IPS DF 6.9 (cell line): ENCODE measurements at regions not wholly inside any gene's neighbourhood (a gene's known extent, or its start where the extent isn't known, plus 50 kb on each side); places are given as distances from the start of the nearest gene placed in this dataset.

ENCODE experiments used
- DNase-seq: peaks from one replicate; pipeline ENCODE4 v3.0.0-alpha.2; 2013; ENCODE audit warnings: low read depth, low spot score
- H3K27ac ChIP-seq: one replicate; pipeline ENCODE4 v1.5.1; 2013; ENCODE audit warnings: low read length, control low read depth
- H3K27me3 ChIP-seq: 2 replicates; pipeline ENCODE4 v1.6.1; 2013; ENCODE audit warnings: mild to moderate bottlenecking, low read length; ENCODE audit not compliant: control insufficient read depth, insufficient read depth
- H3K36me3 ChIP-seq: 2 replicates; pipeline ENCODE4 v1.6.1; 2013; ENCODE audit warnings: low read length; ENCODE audit not compliant: control insufficient read depth, insufficient read depth
- H3K4me1 ChIP-seq: 2 replicates; pipeline ENCODE4 v1.6.1; 2013; ENCODE audit warnings: low read length; ENCODE audit not compliant: control insufficient read depth, insufficient read depth
- H3K4me3 ChIP-seq: 2 replicates; pipeline ENCODE4 v1.5.1; 2013; ENCODE audit warnings: mild to moderate bottlenecking, low read length
- H3K9me3 ChIP-seq: 2 replicates; pipeline ENCODE4 v1.6.1; 2013; ENCODE audit warnings: low read length, inconsistent platforms; ENCODE audit not compliant: control insufficient read depth, insufficient read depth
- WGBS: extraction: QIAGEN DNeasy Blood & Tissue Kit; methylation state at CpG from one replicate; pipeline ENCODE4 v1.1.7; 2013; ENCODE audit warnings: mixed read lengths, missing lambda C conversion rate; ENCODE audit not compliant: insufficient read length, insufficient coverage; 5-methylcytosine and 5-hydroxymethylcytosine counted together

- DNase-seq = no peak
- H3K36me3 ChIP-seq = no peaks in the 10 kb centered on the region
- H3K27me3 ChIP-seq = no peaks in the 10 kb centered on the region
- no peak overlapping the region for H3K4me3 ChIP-seq
- no peaks in the 10 kb centered on the region for H3K9me3 ChIP-seq
- H3K27ac ChIP-seq = no peak overlapping the region
- H3K4me1 ChIP-seq = no peaks in the 10 kb centered on the region
These were observed 372.2 kb downstream of the TRIML1 start for GRCh38 chr4:188511431-188511830.

- H3K27ac ChIP-seq = no peak overlapping the region
- DNase-seq = no peak
- H3K4me1 ChIP-seq = no peaks in the 10 kb centered on the region
- WGBS = no CpG with 5 or more reads among the region's 10 CpGs
- no peaks in the 10 kb centered on the region for H3K36me3 ChIP-seq
- no peaks in the 10 kb centered on the region for H3K9me3 ChIP-seq
- H3K4me3 ChIP-seq = no peak overlapping the region
- H3K27me3 ChIP-seq = no peaks in the 10 kb centered on the region
These were observed 393.5 kb downstream of the TRIML1 start for GRCh38 chr4:188532751-188533150.

- no peak for DNase-seq
- no peak overlapping the region for H3K4me3 ChIP-seq
- no CpG with 5 or more reads among the region's 4 CpGs for WGBS
- no peaks in the 10 kb centered on the region for H3K9me3 ChIP-seq
- no peak overlapping the region for H3K27ac ChIP-seq
- no peaks in the 10 kb centered on the region for H3K27me3 ChIP-seq
- H3K4me1 ChIP-seq = no peaks in the 10 kb centered on the region
- no peaks in the 10 kb centered on the region for H3K36me3 ChIP-seq
These were observed 395.1 kb downstream of the TRIML1 start for GRCh38 chr4:188534297-188534696.

- no peak overlapping the region for H3K27ac ChIP-seq
These were observed 395.7 kb downstream of the TRIML1 start for GRCh38 chr4:188534917-188535316.

GRCh38 chr4:188536826-188537225 is 397.6 kb downstream of the TRIML1 start:
- no peak for DNase-seq
- Histone ChIP-seq H3K4me3 (no peak overlapping the region), H3K36me3 (no peaks in the 10 kb centered on the region), H3K4me1 (no peaks in the 10 kb centered on the region), H3K27ac (no peak overlapping the region), H3K9me3 (no peaks in the 10 kb centered on the region), H3K27me3 (no peaks in the 10 kb centered on the region)
- WGBS = no CpG with 5 or more reads among the region's 10 CpGs

More at GRCh38 chr4:188534917-188535316, 395.7 kb downstream of the TRIML1 start:
- Histone ChIP-seq H3K36me3 (no peaks in the 10 kb centered on the region), H3K27me3 (no peaks in the 10 kb centered on the region), H3K9me3 (no peaks in the 10 kb centered on the region), H3K4me1 (no peaks in the 10 kb centered on the region), H3K4me3 (no peak overlapping the region)
- DNase-seq = no peak
- WGBS = no CpG with 5 or more reads among the region's 6 CpGs

GRCh38 chr4:188550296-188550695 is 411.1 kb downstream of the TRIML1 start:
- Histone ChIP-seq H3K36me3 (no peaks in the 10 kb centered on the region), H3K9me3 (no peaks in the 10 kb centered on the region), H3K4me3 (no peak overlapping the region), H3K27me3 (no peaks in the 10 kb centered on the region), H3K4me1 (no peaks in the 10 kb centered on the region), H3K27ac (no peak overlapping the region)
- WGBS = no CpG with 5 or more reads among the region's 10 CpGs
- no peak for DNase-seq

GRCh38 chr4:188551156-188551555 is 411.9 kb downstream of the TRIML1 start:
- WGBS = no CpG with 5 or more reads among the region's 6 CpGs
- Histone ChIP-seq H3K27ac (no peak overlapping the region), H3K36me3 (no peaks in the 10 kb centered on the region), H3K4me1 (no peaks in the 10 kb centered on the region), H3K27me3 (no peaks in the 10 kb centered on the region), H3K9me3 (no peaks in the 10 kb centered on the region), H3K4me3 (no peak overlapping the region)
- no peak for DNase-seq

- no peaks in the 10 kb centered on the region for H3K27me3 ChIP-seq
- H3K9me3 ChIP-seq = no peaks in the 10 kb centered on the region
- H3K4me3 ChIP-seq = no peak overlapping the region
- DNase-seq = no peak
- H3K36me3 ChIP-seq = no peaks in the 10 kb centered on the region
- no peak overlapping the region for H3K27ac ChIP-seq
- no peaks in the 10 kb centered on the region for H3K4me1 ChIP-seq
- no CpG with 5 or more reads among the region's 2 CpGs for WGBS
These were observed 413.6 kb downstream of the TRIML1 start for GRCh38 chr4:188552741-188553275.

- Histone ChIP-seq H3K4me3 (no peak overlapping the region), H3K9me3 (no peaks in the 10 kb centered on the region), H3K27me3 (no peaks in the 10 kb centered on the region), H3K27ac (no peak overlapping the region), H3K4me1 (no peaks in the 10 kb centered on the region), H3K36me3 (no peaks in the 10 kb centered on the region)
- no peak for DNase-seq
- no CpG with 5 or more reads among the region's 4 CpGs for WGBS
These were observed 415.2 kb downstream of the TRIML1 start for GRCh38 chr4:188554413-188554812.

- Histone ChIP-seq H3K27ac (no peak overlapping the region), H3K4me1 (no peaks in the 10 kb centered on the region), H3K36me3 (no peaks in the 10 kb centered on the region), H3K27me3 (no peaks in the 10 kb centered on the region), H3K4me3 (no peak overlapping the region), H3K9me3 (no peaks in the 10 kb centered on the region)
- DNase-seq = no peak
- no CpG with 5 or more reads among the region's 3 CpGs for WGBS
These were observed 433.9 kb downstream of the TRIML1 start for GRCh38 chr4:188573104-188573503.

GRCh38 chr4:188578657-188579056 is 439.4 kb downstream of the TRIML1 start:
- Histone ChIP-seq H3K4me1 (no peaks in the 10 kb centered on the region), H3K27ac (no peak overlapping the region), H3K27me3 (no peaks in the 10 kb centered on the region), H3K9me3 (no peaks in the 10 kb centered on the region), H3K36me3 (no peaks in the 10 kb centered on the region), H3K4me3 (no peak overlapping the region)
- DNase-seq = no peak
- WGBS = no CpG with 5 or more reads among the region's 1 CpG
